A549 (cell line): ENCODE measurements at regions not wholly inside any gene's neighbourhood (a gene's known extent, or its start where the extent isn't known, plus 50 kb on each side); places are given as distances from the start of the nearest gene placed in this dataset.
A peak's percentile ranks its signal among the peaks of the same experiment; 100 is the strongest.

Source experiments
- ATAC-seq, 2 experiments: fragments of 200-7000 bp in 1 of 2; fragments of >200 bp in 1 of 2; cut with Nextera tagmentation in 1 of 2; cut with Tn5 transposase in 1 of 2; 3 replicates each; pipeline versions ENCODE4 v1.8.0 to v1.9.1; 2018 to 2020; ENCODE audit warnings: mild to moderate bottlenecking in 1 of 2, moderate library complexity in 1 of 2
- CTCF ChIA-PET: fragments of 300-600 bp; sonication (Branson Sonifier 250); formaldehyde crosslinking; extraction: SDS; loops from one replicate; lab custom pipeline; 2021; ENCODE audit warnings: antibody characterized with exemption, inconsistent platforms; lab: Yijun Ruan, JAX
- POLR2A ChIA-PET: fragments of 350-600 bp; formaldehyde crosslinking; extraction: SDS; loops from one replicate; lab custom pipeline; 2021; ENCODE audit warnings: antibody characterized with exemption, inconsistent platforms; lab: Yijun Ruan, JAX
- DNase-seq, 2 experiments: peaks; one replicate each; pipeline versions ENCODE4 v3.0.0 to v3.0.0-alpha.2; 2011 to 2016; ENCODE audit warnings: low read depth in 1 of 2, low spot score in 1 of 2
- FAIRE-seq: peaks from 2 replicates; lab custom pipeline; 2011; peaks lifted over from hg19 to GRCh38; lab: Jason Lieb, UNC
- H3K27ac ChIP-seq, 2 experiments: fragments of >200 bp; sonication (Bioruptor Twin); formaldehyde crosslinking; 3 replicates each; pipeline ENCODE4 v1.5.1; 2016 to 2017
- H3K4me1 ChIP-seq: fragments of >200 bp; sonication (Bioruptor Twin); formaldehyde crosslinking; 3 replicates; pipeline ENCODE4 v1.6.1; 2016
- H3K4me2 ChIP-seq: fragments of >200 bp; sonication (Bioruptor Twin); formaldehyde crosslinking; 3 replicates; pipeline ENCODE4 v1.6.1; 2016
- H3K4me3 ChIP-seq: fragments of >200 bp; sonication (Bioruptor Twin); formaldehyde crosslinking; 3 replicates; pipeline ENCODE4 v1.5.1; 2016
- H3K9me3 ChIP-seq: fragments of >200 bp; sonication (Bioruptor Twin); formaldehyde crosslinking; 3 replicates; pipeline ENCODE4 v1.6.1; 2016
- CBX2 ChIP-seq: fragments of 200-600 bp; sonication (generic); IDR thresholded peaks from 2 replicates; pipeline ENCODE4 v1.6.1; 2016; ENCODE audit warnings: low read depth, mild to moderate bottlenecking, borderline replicate concordance
- CBX8 ChIP-seq: fragments of 200-600 bp; sonication (generic); IDR thresholded peaks from 2 replicates; pipeline ENCODE4 v1.6.1; 2016
- CEBPB ChIP-seq, 2 experiments: fragments of >200 bp in 1 of 2; sonication (Bioruptor Twin) in 1 of 2; formaldehyde crosslinking in 1 of 2; IDR thresholded peaks; 2 replicates each; pipeline ENCODE4 v1.6.1; 2012 to 2016
- CHD2 ChIP-seq: fragments of 150-350 bp; IDR thresholded peaks from 2 replicates; pipeline ENCODE4 v1.6.1; 2014; ENCODE audit warnings: low read length; ENCODE audit not compliant: partially characterized antibody
- CHD4 ChIP-seq: fragments of 200-600 bp; sonication (generic); IDR thresholded peaks from 2 replicates; pipeline ENCODE4 v1.6.1; 2016; ENCODE audit warnings: antibody characterized with exemption, mild to moderate bottlenecking, borderline replicate concordance
- EHF ChIP-seq: fragments of 250-450 bp; sonication (Bioruptor Pico); IDR thresholded peaks from 2 replicates; pipeline ENCODE4 v1.5.0; 2020; ENCODE audit warnings: mild to moderate bottlenecking
- EHMT2 ChIP-seq: fragments of 200-600 bp; sonication (generic); IDR thresholded peaks from 2 replicates; pipeline ENCODE4 v1.6.1; 2016; ENCODE audit warnings: antibody characterized with exemption, low read depth, mild to moderate bottlenecking, moderate library complexity
- EP300 ChIP-seq, 2 experiments: fragments of >200 bp; sonication (Bioruptor Twin); formaldehyde crosslinking; IDR thresholded peaks; 2 replicates in 1 of 2; 3 replicates in 1 of 2; pipeline ENCODE4 v1.6.1; 2016 to 2017
- FOSB ChIP-seq: fragments of 250-450 bp; sonication (Bioruptor Pico); IDR thresholded peaks from 2 replicates; pipeline ENCODE4 v1.5.0; 2020; ENCODE audit warnings: mild to moderate bottlenecking, moderate library complexity
- FOSL2 ChIP-seq, 2 experiments: fragments of 450-650 bp in 1 of 2; fragments of >200 bp in 1 of 2; sonication (Bioruptor Twin) in 1 of 2; formaldehyde crosslinking; IDR thresholded peaks; 2 replicates each; pipeline versions ENCODE4 v1.5.0 to v1.6.1; 2016 to 2020; ENCODE audit warnings: mild to moderate bottlenecking in 1 of 2, moderate library complexity in 1 of 2
- FOXS1 ChIP-seq: fragments of 250-450 bp; sonication (Bioruptor Pico); IDR thresholded peaks from 2 replicates; pipeline ENCODE4 v1.5.0; 2020; ENCODE audit warnings: mild to moderate bottlenecking, moderate library complexity
- GATA3 ChIP-seq: IDR thresholded peaks from 2 replicates; pipeline ENCODE4 v1.6.1; 2012; ENCODE audit warnings: borderline replicate concordance
- HDAC2 ChIP-seq: fragments of 200-600 bp; sonication (generic); IDR thresholded peaks from 2 replicates; pipeline ENCODE4 v1.6.1; 2016
- HEYL ChIP-seq: fragments of 250-450 bp; sonication (Bioruptor Pico); IDR thresholded peaks from 2 replicates; pipeline ENCODE4 v1.8.0; 2021; ENCODE audit warnings: mild to moderate bottlenecking, moderate library complexity
- HMGXB4 ChIP-seq: fragments of 250-450 bp; sonication (Bioruptor Pico); IDR thresholded peaks from 2 replicates; pipeline ENCODE4 v1.5.0; 2021; ENCODE audit warnings: mild to moderate bottlenecking, moderate library complexity, borderline replicate concordance
- HOXA7 ChIP-seq: fragments of 250-450 bp; sonication (Bioruptor Pico); IDR thresholded peaks from 2 replicates; pipeline ENCODE4 v1.5.0; 2020; ENCODE audit warnings: mild to moderate bottlenecking, moderate library complexity
- JUN ChIP-seq, 2 experiments: fragments of >200 bp; sonication (Bioruptor Twin); formaldehyde crosslinking; IDR thresholded peaks; 2 replicates in 1 of 2; 3 replicates in 1 of 2; pipeline ENCODE4 v1.6.1; 2016 to 2017
- JUNB ChIP-seq: fragments of >200 bp; sonication (Bioruptor Twin); formaldehyde crosslinking; IDR thresholded peaks from 2 replicates; pipeline ENCODE4 v1.6.1; 2016
- KDM1A ChIP-seq: fragments of 200-600 bp; sonication (generic); IDR thresholded peaks from 2 replicates; pipeline ENCODE4 v1.6.1; 2016; ENCODE audit warnings: low read depth, mild to moderate bottlenecking
- MAFK ChIP-seq: fragments of 450-650 bp; IDR thresholded peaks from 2 replicates; pipeline ENCODE4 v1.6.1; 2014; ENCODE audit not compliant: partially characterized antibody
- MAZ ChIP-seq: fragments of 150-350 bp; IDR thresholded peaks from 2 replicates; pipeline ENCODE4 v1.6.1; 2014; ENCODE audit warnings: antibody characterized with exemption, low read depth, low read length, borderline replicate concordance
- NPAS2 ChIP-seq: fragments of 250-450 bp; sonication (Bioruptor Pico); IDR thresholded peaks from 2 replicates; pipeline ENCODE4 v1.8.0; 2022; ENCODE audit warnings: mild to moderate bottlenecking, moderate library complexity, borderline replicate concordance
- PHF8 ChIP-seq: fragments of 200-600 bp; sonication (generic); IDR thresholded peaks from 2 replicates; pipeline ENCODE4 v1.6.1; 2016; ENCODE audit warnings: low read depth, mild to moderate bottlenecking, antibody characterized with exemption, moderate library complexity, borderline replicate concordance
- POLR2A ChIP-seq: IDR thresholded peaks from 2 replicates; pipeline ENCODE4 v1.6.1; 2012; ENCODE audit warnings: mild to moderate bottlenecking, low read length
- RARB ChIP-seq: fragments of 250-450 bp; sonication (Bioruptor Pico); IDR thresholded peaks from 2 replicates; pipeline ENCODE4 v1.8.0; 2021; ENCODE audit warnings: mild to moderate bottlenecking, moderate library complexity
- RCOR1 ChIP-seq: fragments of 150-350 bp; IDR thresholded peaks from 2 replicates; pipeline ENCODE4 v1.6.1; 2014; ENCODE audit warnings: antibody characterized with exemption, low read length, low read depth
- REST ChIP-seq: fragments of 200-600 bp; sonication (generic); IDR thresholded peaks from 2 replicates; pipeline ENCODE4 v1.6.1; 2016; ENCODE audit warnings: antibody characterized with exemption, mild to moderate bottlenecking, moderate library complexity
- RNF2 ChIP-seq: fragments of 200-600 bp; sonication (generic); IDR thresholded peaks from 2 replicates; pipeline ENCODE4 v1.6.1; 2016; ENCODE audit warnings: low read depth, mild to moderate bottlenecking, antibody characterized with exemption, moderate library complexity, borderline replicate concordance
- SMC3 ChIP-seq: fragments of >200 bp; sonication (Bioruptor Twin); formaldehyde crosslinking; IDR thresholded peaks from 3 replicates; pipeline ENCODE4 v1.6.1; 2018; ENCODE audit warnings: inconsistent platforms
- SREBF2 ChIP-seq: fragments of 450-650 bp; IDR thresholded peaks from 2 replicates; pipeline ENCODE4 v1.6.1; 2014; ENCODE audit warnings: mild to moderate bottlenecking, moderate library complexity
- ZC3H11A ChIP-seq: fragments of 450-650 bp; IDR thresholded peaks from 2 replicates; pipeline ENCODE4 v1.6.1; 2014; ENCODE audit warnings: antibody characterized with exemption, mild to moderate bottlenecking
- ZSCAN20 ChIP-seq: fragments of 250-450 bp; sonication (Bioruptor Pico); IDR thresholded peaks from 2 replicates; pipeline ENCODE4 v1.8.0; 2022; ENCODE audit warnings: mild to moderate bottlenecking, moderate library complexity
- WGBS: methylation state at CpG from one replicate; pipeline ENCODE4 v1.1.6; 2017; ENCODE audit errors: missing lambda C conversion rate; 5-methylcytosine and 5-hydroxymethylcytosine counted together
- TF ChIP-seq, protein P1 (sequence below): IDR thresholded peaks from 2 replicates; pipeline ENCODE4 v1.6.1; 2012

- H3K9me3 ChIP-seq = peaks cover 16% of the 10 kb centered on the region
- ATAC-seq (no peak), DNase-seq (no peak), FAIRE-seq (no peak)
- peaks cover 5% of the 10 kb centered on the region; the same call in 1 of the 3 replicates for H3K4me1 ChIP-seq
- no peak for TF ChIP-seq SREBF2
- no peak for TF ChIP-seq NPAS2 (CRISPR knock-in tag)
- no peak for TF ChIP-seq RNF2
- no peak for TF ChIP-seq HEYL (CRISPR knock-in tag)
- no peak for TF ChIP-seq KDM1A
- TF ChIP-seq EHF (CRISPR knock-in tag) = no peak
- no peak for TF ChIP-seq HDAC2
- no peak for TF ChIP-seq SMC3
- no peak for TF ChIP-seq JUNB
- no peak for TF ChIP-seq CHD2
- no peak for TF ChIP-seq CEBPB (IDR thresholded peaks at IDR 0.05)
- no peak for TF ChIP-seq HMGXB4 (CRISPR knock-in tag)
- TF ChIP-seq FOXS1 (CRISPR knock-in tag) = no peak
- CTCF ChIA-PET = interaction anchor here (1.2 to 1.8 kb wide), 3 partner anchors 8 to 45 kb away, joined by 3 to 4 read pairs (median 4); no protein-coding TSS in a partner anchor
- H3K4me2 ChIP-seq = peak overlapping the region; percentile 95
- H3K4me3 ChIP-seq = peak overlapping the region; percentile 80
- WGBS = 61% methylated on average over 15 of the region's 15 CpGs
- POLR2A ChIA-PET = interaction anchor here (0.7 to 3.1 kb wide), 7 partner anchors 16 to 637 kb away, joined by 4 to 37 read pairs (median 6); partner anchors contain the start of genes ZNF254, ZNF675 and ZNF91
- peak overlapping the region; percentile 88 to 94 for H3K27ac ChIP-seq
Observed at GRCh38 chr19:24032651-24033050, 54.3 kb upstream of the ZNF254 start.

DNA sequence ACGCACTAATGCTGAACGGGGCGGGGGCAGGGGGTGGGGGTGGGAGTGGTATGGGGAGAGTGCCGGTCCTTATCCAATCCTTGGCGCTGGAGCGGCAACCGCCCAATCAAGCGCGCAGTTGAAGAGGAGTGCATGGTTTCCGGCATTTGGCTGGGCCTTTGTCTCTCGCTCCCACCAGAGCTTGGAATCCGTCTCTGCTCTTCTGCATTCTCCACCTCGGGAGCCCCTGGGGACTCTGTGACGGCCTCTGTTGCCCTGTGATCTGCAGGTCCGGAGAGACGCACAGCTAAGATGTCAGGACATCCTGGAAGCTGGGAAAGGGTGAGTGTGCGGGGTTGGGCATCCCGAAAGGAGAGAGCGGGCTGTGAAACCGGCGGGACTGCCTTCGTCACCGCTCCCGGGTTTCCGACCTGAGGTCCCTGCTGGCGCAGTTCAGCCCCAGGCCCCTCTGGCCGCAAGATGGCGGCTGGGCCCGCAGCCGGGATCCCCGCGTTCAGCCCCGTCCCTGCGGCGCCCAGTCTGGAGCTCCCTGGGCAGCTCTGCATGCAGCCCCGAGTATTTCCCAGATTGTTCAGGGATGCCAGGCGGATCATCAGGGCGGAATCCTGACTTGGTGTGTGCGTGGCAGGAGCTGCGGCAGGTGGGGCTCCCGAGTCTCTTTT lies 53.6 kb upstream of the ZNF254 start:
- H3K4me1 ChIP-seq = peaks cover 5% of the 10 kb centered on the region; the same call in 1 of the 3 replicates
- ChIA-PET CTCF (interaction anchor here (0.9 to 1.8 kb wide), 6 partner anchors 9 to 54 kb away, joined by 3 to 10 read pairs (median 4); partner anchors contain the start of gene ZNF254), POLR2A (interaction anchor here (0.6 to 3.1 kb wide), 10 partner anchors 15 to 638 kb away, joined by 4 to 37 read pairs (median 6); partner anchors contain the start of genes ZNF254, ZNF675, ZNF726 and ZNF91)
- peak overlapping the region; percentile 88 to 94 for H3K27ac ChIP-seq
- WGBS = 2% methylated on average over 36 of the region's 41 CpGs
- DNase-seq = peak; percentile 94 to 96
- peak; percentile 96 to 99 for ATAC-seq
- peak overlapping the region; percentile 95 for H3K4me2 ChIP-seq
- H3K9me3 ChIP-seq = peaks cover 21% of the 10 kb centered on the region
- peak overlapping the region; percentile 80 for H3K4me3 ChIP-seq
- FAIRE-seq = peak; percentile 90
- TF ChIP-seq RARB (CRISPR knock-in tag) (no peak), GATA3 (no peak), CBX8 (no peak), EHF (CRISPR knock-in tag) (no peak), HOXA7 (CRISPR knock-in tag) (no peak), MAFK (no peak), PHF8 (peak; percentile 80; the same call in 1 of the 2 replicates), KDM1A (no peak), RCOR1 (no peak), JUNB (no peak), RNF2 (no peak), CBX2 (no peak), SMC3 (0 out of 3 replicates have a peak, but pooled peaks have one; percentile 19), REST (no peak), POLR2A (peak; percentile 77), FOSL2 (IDR thresholded peaks at IDR 0.05) (no peak), FOSL2 (CRISPR knock-in tag; IDR thresholded peaks at IDR 0.05) (no peak), FOSB (no peak), JUN (IDR thresholded peaks at IDR 0.05) (peak; percentile 71 to 82; a peak in 4 of 5 replicates), EP300 (IDR thresholded peaks at IDR 0.05) (no peak), FOXS1 (CRISPR knock-in tag) (no peak), EHMT2 (no peak), ZSCAN20 (CRISPR knock-in tag) (no peak), ZC3H11A (no peak), MAZ (no peak), HEYL (CRISPR knock-in tag) (no peak), CHD4 (no peak)
- TF ChIP-seq, protein P1, sequence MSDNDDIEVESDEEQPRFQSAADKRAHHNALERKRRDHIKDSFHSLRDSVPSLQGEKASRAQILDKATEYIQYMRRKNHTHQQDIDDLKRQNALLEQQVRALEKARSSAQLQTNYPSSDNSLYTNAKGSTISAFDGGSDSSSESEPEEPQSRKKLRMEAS = peak; percentile 58
